GM12878 (cell line): ENCODE measurements at regions not wholly inside any gene's neighbourhood (a gene's known extent, or its start where the extent isn't known, plus 50 kb on each side); places are given as distances from the start of the nearest gene placed in this dataset.

ENCODE experiments used
- ATAC-seq: fragments of 200-7000 bp; cut with Tn5 transposase; 3 replicates; pipeline ENCODE4 v1.9.1; 2020; ENCODE audit warnings: mild to moderate bottlenecking, moderate library complexity
- BruUV-seq: library from RNA; stranded (reverse); fragments of 400-500 nt; replicated peaks from 2 replicates; lab custom pipeline; 2021; lab: Mats Ljungman, UMichigan
- CTCF ChIA-PET: fragments of 300-600 bp; sonication (Branson Sonifier 250); formaldehyde crosslinking; extraction: SDS; loops from one replicate; lab custom pipeline; 2021; ENCODE audit warnings: inconsistent platforms; lab: Yijun Ruan, JAX
- POLR2A ChIA-PET: fragments of 350-600 bp; formaldehyde crosslinking; extraction: SDS; loops from one replicate; lab custom pipeline; 2021; ENCODE audit warnings: inconsistent platforms; lab: Charles Lee
- RAD21 ChIA-PET: fragments of 300-600 bp; sonication (Branson Sonifier 250); formaldehyde crosslinking; loops from one replicate; lab custom pipeline; 2023; ENCODE audit warnings: antibody characterized with exemption; ENCODE audit not compliant: unreplicated experiment; lab: Charles Lee
- SMC1A ChIA-PET: fragments of 300-600 bp; sonication (Branson Sonifier 250); formaldehyde crosslinking; loops from one replicate; lab custom pipeline; 2023; ENCODE audit not compliant: unreplicated experiment, uncharacterized antibody; lab: Charles Lee
- DNase-seq: peaks from one replicate; pipeline ENCODE4 v3.0.0-alpha.2; 2011; ENCODE audit warnings: low read depth, low spot score
- FAIRE-seq: peaks from 3 replicates; lab custom pipeline; 2011; peaks lifted over from hg19 to GRCh38; lab: Jason Lieb, UNC
- H2AFZ ChIP-seq: 2 replicates; pipeline ENCODE4 v1.6.0; 2011; ENCODE audit warnings: low read depth, low read length, control low read depth; ENCODE audit not compliant: control insufficient read depth
- H3K27ac ChIP-seq: 2 replicates; pipeline ENCODE4 v1.5.1; 2011; ENCODE audit warnings: control low read depth; ENCODE audit not compliant: control insufficient read depth, insufficient read depth
- H3K27me3 ChIP-seq, 2 experiments: replicated peaks in 1 of 2; 2 replicates each; pipeline versions ENCODE4 v1.6.0 to v1.6.1; 2011; ENCODE audit warnings: low read length in 1 of 2; ENCODE audit not compliant: control insufficient read depth in 2 of 2, insufficient read depth in 2 of 2
- H3K36me3 ChIP-seq, 2 experiments: 2 replicates each; pipeline ENCODE4 v1.5.1; 2011; ENCODE audit warnings: low read length in 1 of 2; ENCODE audit not compliant: control insufficient read depth in 2 of 2, insufficient read depth in 2 of 2
- H3K4me1 ChIP-seq: 2 replicates; pipeline ENCODE4 v1.6.1; 2011; ENCODE audit warnings: mild to moderate bottlenecking, low read length, moderate library complexity, mixed read lengths; ENCODE audit not compliant: control insufficient read depth, insufficient read depth
- H3K4me2 ChIP-seq: 2 replicates; pipeline ENCODE4 v1.6.0; 2011; ENCODE audit warnings: control low read depth; ENCODE audit not compliant: control insufficient read depth, insufficient read depth
- H3K4me3 ChIP-seq: fragments of 200-600 bp; sonication (generic); 2 replicates; pipeline ENCODE4 v1.5.1; 2016
- H3K79me2 ChIP-seq: 2 replicates; pipeline ENCODE4 v1.6.0; 2011; ENCODE audit warnings: low read length; ENCODE audit not compliant: control insufficient read depth, insufficient read depth
- H3K9ac ChIP-seq: 2 replicates; pipeline ENCODE4 v1.8.0; 2011; ENCODE audit warnings: low read length, control low read depth, mixed read lengths; ENCODE audit not compliant: control insufficient read depth, insufficient read depth
- H3K9me3 ChIP-seq: replicated peaks from 3 replicates; pipeline ENCODE4 v1.5.1; 2011; ENCODE audit warnings: mild to moderate bottlenecking, low read length; ENCODE audit not compliant: control insufficient read depth, insufficient read depth
- H4K20me1 ChIP-seq: 2 replicates; pipeline ENCODE4 v1.6.0; 2011; ENCODE audit not compliant: control insufficient read depth, insufficient read depth
- CBFB ChIP-seq: IDR thresholded peaks from 2 replicates; pipeline ENCODE4 v1.6.1; 2016; ENCODE audit warnings: antibody characterized with exemption, low read depth
- IRF4 ChIP-seq: IDR thresholded peaks from 2 replicates; pipeline ENCODE4 v1.6.1; 2011; ENCODE audit warnings: low read depth, low read length
- POU2F2 ChIP-seq: IDR thresholded peaks from 3 replicates; pipeline ENCODE4 v1.6.1; 2011; ENCODE audit warnings: low read depth, mild to moderate bottlenecking, low read length, borderline replicate concordance
- SMAD5 ChIP-seq: IDR thresholded peaks from 2 replicates; pipeline ENCODE4 v1.6.1; 2016; ENCODE audit warnings: antibody characterized with exemption, low read depth
- SREBF1 ChIP-seq: IDR thresholded peaks from 2 replicates; pipeline ENCODE4 v1.6.1; 2012; ENCODE audit warnings: mild to moderate bottlenecking, low read length
- SUZ12 ChIP-seq: fragments of 200-600 bp; sonication (generic); IDR thresholded peaks from one replicate; pipeline ENCODE4 v1.6.1; 2018; ENCODE audit warnings: antibody characterized with exemption, mild to moderate bottlenecking; ENCODE audit not compliant: unreplicated experiment
- TAF1 ChIP-seq: IDR thresholded peaks from 2 replicates; pipeline ENCODE4 v1.6.1; 2011; ENCODE audit warnings: mild to moderate bottlenecking, low read depth, low read length, borderline replicate concordance
- TARDBP ChIP-seq: IDR thresholded peaks from 2 replicates; pipeline ENCODE4 v1.6.1; 2016; ENCODE audit warnings: borderline replicate concordance
- ZNF622 ChIP-seq: fragments of 450-650 bp; IDR thresholded peaks from 2 replicates; pipeline ENCODE4 v1.6.1; 2017; ENCODE audit warnings: mild to moderate bottlenecking, inconsistent platforms
- WGBS: methylation state at CpG from one replicate; pipeline ENCODE4 v1.1.6; 2016; ENCODE audit warnings: low lambda C conversion rate; ENCODE audit not compliant: insufficient replicate concordance, insufficient coverage; ENCODE audit errors: missing lambda C conversion rate; 5-methylcytosine and 5-hydroxymethylcytosine counted together
- in situ Hi-C: fragments of 300-500 bp; cut with MboI; formaldehyde crosslinking; loops from 9 replicates; pipeline ENCODE4 v1.14.3; 2018; ENCODE audit warnings: mixed read lengths
- intact Hi-C: fragments of 100-400 bp; cut with micrococcal nuclease; formaldehyde crosslinking; loops from one replicate; pipeline ENCODE4 v1.14.2; 2022; ENCODE audit not compliant: unreplicated experiment
- TF ChIP-seq, protein P1 (sequence below): fragments of 450-650 bp; IDR thresholded peaks from 2 replicates; pipeline ENCODE4 v1.6.1; 2016; ENCODE audit warnings: mild to moderate bottlenecking, moderate library complexity, borderline replicate concordance
- TF ChIP-seq, protein P2 (sequence below): fragments of 450-650 bp; IDR thresholded peaks from 2 replicates; pipeline ENCODE4 v1.6.1; 2014; ENCODE audit warnings: mild to moderate bottlenecking
- TF ChIP-seq, protein P3 (sequence below): fragments of 450-650 bp; formaldehyde crosslinking; IDR thresholded peaks from 2 replicates; pipeline ENCODE4 v1.5.0; 2022; ENCODE audit warnings: mild to moderate bottlenecking, missing genetic modification characterization
- TF ChIP-seq, protein P4 (sequence below): IDR thresholded peaks from 2 replicates; pipeline ENCODE4 v1.6.1; 2012; ENCODE audit warnings: mild to moderate bottlenecking, low read depth, low read length

DNA sequence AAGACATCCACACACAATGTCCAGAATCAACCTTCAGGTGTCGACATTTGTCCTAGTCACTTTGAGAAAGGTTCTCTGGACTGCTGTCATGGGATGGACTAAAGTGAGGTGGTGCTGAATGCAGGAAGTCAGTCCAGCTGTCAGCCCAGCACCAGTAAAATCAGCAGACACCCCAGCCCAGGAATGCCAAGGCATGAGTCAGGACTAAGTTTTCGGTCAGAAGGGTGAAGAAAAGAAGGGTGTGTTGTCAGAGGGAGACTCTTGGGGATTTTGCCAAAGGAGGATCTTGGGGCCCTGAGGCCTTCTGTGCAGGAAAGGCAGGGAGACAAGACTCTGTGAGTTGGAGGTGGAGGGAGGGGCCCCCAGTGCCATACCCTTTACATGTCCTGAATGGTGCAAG is 69.0 kb upstream of the XPA start:
- H3K9ac ChIP-seq: no peak overlapping the region
- no peak overlapping the region for H3K27ac ChIP-seq
- POLR2A ChIA-PET: no interaction called here
- intact Hi-C loops: no loop called here
- BruUV-seq: no TSS peak
- H3K9me3 ChIP-seq: no peaks in the 10 kb centered on the region
- no peak overlapping the region for H3K4me3 ChIP-seq
- no peak overlapping the region for H3K4me2 ChIP-seq
- H3K79me2 ChIP-seq: no peaks in the 10 kb centered on the region
- no peaks in the 10 kb centered on the region for H3K36me3 ChIP-seq
- H2AFZ ChIP-seq: no peak overlapping the region
- 50% methylated on average over 2 of the region's 2 CpGs for WGBS
- RAD21 ChIA-PET: no interaction called here
- CTCF ChIA-PET: interaction anchor here (0.7 to 1.1 kb wide), 2 partner anchors 115 to 125 kb away, joined by 3 to 4 read pairs; no protein-coding TSS in a partner anchor
- ATAC-seq: no peak
- DNase-seq: no peak
- SMC1A ChIA-PET: no interaction called here
- no peaks in the 10 kb centered on the region for H3K4me1 ChIP-seq
- in situ Hi-C loops: no loop called here
- no peak for FAIRE-seq
- peaks cover 0 to 3% of the 10 kb centered on the region in 2 experiments; a peak in 1 of 4 replicates for H3K27me3 ChIP-seq
- no peaks in the 10 kb centered on the region for H4K20me1 ChIP-seq
- no peak for TF ChIP-seq ZNF622
- TF ChIP-seq, protein P1, sequence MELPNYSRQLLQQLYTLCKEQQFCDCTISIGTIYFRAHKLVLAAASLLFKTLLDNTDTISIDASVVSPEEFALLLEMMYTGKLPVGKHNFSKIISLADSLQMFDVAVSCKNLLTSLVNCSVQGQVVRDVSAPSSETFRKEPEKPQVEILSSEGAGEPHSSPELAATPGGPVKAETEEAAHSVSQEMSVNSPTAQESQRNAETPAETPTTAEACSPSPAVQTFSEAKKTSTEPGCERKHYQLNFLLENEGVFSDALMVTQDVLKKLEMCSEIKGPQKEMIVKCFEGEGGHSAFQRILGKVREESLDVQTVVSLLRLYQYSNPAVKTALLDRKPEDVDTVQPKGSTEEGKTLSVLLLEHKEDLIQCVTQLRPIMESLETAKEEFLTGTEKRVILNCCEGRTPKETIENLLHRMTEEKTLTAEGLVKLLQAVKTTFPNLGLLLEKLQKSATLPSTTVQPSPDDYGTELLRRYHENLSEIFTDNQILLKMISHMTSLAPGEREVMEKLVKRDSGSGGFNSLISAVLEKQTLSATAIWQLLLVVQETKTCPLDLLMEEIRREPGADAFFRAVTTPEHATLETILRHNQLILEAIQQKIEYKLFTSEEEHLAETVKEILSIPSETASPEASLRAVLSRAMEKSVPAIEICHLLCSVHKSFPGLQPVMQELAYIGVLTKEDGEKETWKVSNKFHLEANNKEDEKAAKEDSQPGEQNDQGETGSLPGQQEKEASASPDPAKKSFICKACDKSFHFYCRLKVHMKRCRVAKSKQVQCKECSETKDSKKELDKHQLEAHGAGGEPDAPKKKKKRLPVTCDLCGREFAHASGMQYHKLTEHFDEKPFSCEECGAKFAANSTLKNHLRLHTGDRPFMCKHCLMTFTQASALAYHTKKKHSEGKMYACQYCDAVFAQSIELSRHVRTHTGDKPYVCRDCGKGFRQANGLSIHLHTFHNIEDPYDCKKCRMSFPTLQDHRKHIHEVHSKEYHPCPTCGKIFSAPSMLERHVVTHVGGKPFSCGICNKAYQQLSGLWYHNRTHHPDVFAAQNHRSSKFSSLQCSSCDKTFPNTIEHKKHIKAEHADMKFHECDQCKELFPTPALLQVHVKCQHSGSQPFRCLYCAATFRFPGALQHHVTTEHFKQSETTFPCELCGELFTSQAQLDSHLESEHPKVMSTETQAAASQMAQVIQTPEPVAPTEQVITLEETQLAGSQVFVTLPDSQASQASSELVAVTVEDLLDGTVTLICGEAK: no peak
- no peak for TF ChIP-seq POU2F2
- no peak for TF ChIP-seq TARDBP
- no peak for TF ChIP-seq SUZ12
- TF ChIP-seq, protein P2, sequence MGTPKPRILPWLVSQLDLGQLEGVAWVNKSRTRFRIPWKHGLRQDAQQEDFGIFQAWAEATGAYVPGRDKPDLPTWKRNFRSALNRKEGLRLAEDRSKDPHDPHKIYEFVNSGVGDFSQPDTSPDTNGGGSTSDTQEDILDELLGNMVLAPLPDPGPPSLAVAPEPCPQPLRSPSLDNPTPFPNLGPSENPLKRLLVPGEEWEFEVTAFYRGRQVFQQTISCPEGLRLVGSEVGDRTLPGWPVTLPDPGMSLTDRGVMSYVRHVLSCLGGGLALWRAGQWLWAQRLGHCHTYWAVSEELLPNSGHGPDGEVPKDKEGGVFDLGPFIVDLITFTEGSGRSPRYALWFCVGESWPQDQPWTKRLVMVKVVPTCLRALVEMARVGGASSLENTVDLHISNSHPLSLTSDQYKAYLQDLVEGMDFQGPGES: no peak
- no peak for TF ChIP-seq CBFB
- TF ChIP-seq SMAD5: no peak
- no peak for TF ChIP-seq TAF1
- no peak for TF ChIP-seq IRF4
- TF ChIP-seq, protein P3, sequence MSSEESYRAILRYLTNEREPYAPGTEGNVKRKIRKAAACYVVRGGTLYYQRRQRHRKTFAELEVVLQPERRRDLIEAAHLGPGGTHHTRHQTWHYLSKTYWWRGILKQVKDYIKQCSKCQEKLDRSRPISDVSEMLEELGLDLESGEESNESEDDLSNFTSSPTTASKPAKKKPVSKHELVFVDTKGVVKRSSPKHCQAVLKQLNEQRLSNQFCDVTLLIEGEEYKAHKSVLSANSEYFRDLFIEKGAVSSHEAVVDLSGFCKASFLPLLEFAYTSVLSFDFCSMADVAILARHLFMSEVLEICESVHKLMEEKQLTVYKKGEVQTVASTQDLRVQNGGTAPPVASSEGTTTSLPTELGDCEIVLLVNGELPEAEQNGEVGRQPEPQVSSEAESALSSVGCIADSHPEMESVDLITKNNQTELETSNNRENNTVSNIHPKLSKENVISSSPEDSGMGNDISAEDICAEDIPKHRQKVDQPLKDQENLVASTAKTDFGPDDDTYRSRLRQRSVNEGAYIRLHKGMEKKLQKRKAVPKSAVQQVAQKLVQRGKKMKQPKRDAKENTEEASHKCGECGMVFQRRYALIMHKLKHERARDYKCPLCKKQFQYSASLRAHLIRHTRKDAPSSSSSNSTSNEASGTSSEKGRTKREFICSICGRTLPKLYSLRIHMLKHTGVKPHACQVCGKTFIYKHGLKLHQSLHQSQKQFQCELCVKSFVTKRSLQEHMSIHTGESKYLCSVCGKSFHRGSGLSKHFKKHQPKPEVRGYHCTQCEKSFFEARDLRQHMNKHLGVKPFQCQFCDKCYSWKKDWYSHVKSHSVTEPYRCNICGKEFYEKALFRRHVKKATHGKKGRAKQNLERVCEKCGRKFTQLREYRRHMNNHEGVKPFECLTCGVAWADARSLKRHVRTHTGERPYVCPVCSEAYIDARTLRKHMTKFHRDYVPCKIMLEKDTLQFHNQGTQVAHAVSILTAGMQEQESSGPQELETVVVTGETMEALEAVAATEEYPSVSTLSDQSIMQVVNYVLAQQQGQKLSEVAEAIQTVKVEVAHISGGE (CRISPR knock-in tag): no peak
- TF ChIP-seq SREBF1: no peak
- TF ChIP-seq, protein P4, sequence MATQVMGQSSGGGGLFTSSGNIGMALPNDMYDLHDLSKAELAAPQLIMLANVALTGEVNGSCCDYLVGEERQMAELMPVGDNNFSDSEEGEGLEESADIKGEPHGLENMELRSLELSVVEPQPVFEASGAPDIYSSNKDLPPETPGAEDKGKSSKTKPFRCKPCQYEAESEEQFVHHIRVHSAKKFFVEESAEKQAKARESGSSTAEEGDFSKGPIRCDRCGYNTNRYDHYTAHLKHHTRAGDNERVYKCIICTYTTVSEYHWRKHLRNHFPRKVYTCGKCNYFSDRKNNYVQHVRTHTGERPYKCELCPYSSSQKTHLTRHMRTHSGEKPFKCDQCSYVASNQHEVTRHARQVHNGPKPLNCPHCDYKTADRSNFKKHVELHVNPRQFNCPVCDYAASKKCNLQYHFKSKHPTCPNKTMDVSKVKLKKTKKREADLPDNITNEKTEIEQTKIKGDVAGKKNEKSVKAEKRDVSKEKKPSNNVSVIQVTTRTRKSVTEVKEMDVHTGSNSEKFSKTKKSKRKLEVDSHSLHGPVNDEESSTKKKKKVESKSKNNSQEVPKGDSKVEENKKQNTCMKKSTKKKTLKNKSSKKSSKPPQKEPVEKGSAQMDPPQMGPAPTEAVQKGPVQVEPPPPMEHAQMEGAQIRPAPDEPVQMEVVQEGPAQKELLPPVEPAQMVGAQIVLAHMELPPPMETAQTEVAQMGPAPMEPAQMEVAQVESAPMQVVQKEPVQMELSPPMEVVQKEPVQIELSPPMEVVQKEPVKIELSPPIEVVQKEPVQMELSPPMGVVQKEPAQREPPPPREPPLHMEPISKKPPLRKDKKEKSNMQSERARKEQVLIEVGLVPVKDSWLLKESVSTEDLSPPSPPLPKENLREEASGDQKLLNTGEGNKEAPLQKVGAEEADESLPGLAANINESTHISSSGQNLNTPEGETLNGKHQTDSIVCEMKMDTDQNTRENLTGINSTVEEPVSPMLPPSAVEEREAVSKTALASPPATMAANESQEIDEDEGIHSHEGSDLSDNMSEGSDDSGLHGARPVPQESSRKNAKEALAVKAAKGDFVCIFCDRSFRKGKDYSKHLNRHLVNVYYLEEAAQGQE: no peak
